ENCODE measurements at regions not wholly inside any gene's neighbourhood (a gene's known extent, or its start where the extent isn't known, plus 50 kb on each side); places are given as distances from the start of the nearest gene placed in this dataset.

DNA sequence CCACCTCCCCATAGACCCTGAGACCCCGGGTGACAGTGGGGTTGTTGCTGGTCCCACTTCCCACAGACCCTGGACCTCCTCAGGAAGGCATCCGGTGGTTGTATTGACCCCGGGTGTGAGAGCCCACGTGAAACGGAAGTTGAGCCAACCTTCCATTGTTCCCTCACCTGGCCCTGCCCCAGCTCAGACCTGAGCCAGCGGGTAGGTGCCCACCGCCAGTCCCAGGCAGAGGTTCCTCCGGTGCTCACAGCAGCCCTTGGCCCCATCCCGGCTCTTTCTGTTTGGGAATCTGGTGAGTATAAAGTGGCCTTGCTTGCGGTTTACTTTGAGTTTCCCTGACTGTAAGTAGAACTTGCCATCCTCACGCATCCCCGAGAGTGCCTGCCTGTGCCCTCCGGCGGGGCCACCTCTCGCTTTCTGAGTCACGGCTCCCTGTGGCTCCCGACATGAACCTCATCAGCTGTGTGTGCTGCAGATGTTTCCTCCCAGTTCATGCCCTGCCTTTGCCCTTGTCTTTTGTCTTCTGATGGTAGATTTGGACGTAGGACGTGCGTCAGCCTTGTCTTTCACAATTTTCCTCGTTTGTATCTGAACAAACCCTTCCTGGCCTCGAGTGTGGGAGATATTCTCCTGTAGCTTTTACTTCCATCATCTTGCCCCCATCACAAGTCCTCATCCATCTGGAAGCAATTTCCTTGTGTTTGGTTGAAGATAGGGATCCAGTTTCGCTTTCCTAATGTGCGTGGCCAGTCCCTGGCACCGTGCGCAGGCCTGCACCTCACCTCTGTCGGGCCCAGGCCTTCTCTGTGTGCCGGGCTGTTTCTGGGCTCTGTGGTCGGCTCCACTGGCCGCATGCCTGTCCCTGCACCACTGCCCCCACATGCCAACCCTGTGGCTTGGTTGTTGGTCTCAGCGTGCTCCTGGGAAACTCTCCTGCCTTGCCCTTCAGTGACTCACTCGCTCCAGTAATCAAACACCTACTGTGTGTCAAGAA, 76.0 kb downstream of the METRNL start:
- H3K4me1 ChIP-seq (ENCODE audit: insufficient read depth, low read length, severe bottlenecking) = peaks cover 8% of the 10 kb centered on the region
- H3K9me2 ChIP-seq (ENCODE audit: low read depth, low read length) = no peaks in the 10 kb centered on the region
- no peaks in the 10 kb centered on the region; the same call in 1 of the 2 replicates for H3K9me3 ChIP-seq (ENCODE audit: low read length)
- H3K36me3 ChIP-seq (ENCODE audit: insufficient read depth, low read length) = no peaks in the 10 kb centered on the region
- H3K9ac ChIP-seq (ENCODE audit: low read length) = no peak overlapping the region
- no peak overlapping the region for H2AFZ ChIP-seq (ENCODE audit: low read length)
- H4K20me1 ChIP-seq (ENCODE audit: insufficient read depth, low read length) = no peaks in the 10 kb centered on the region
- H3F3A ChIP-seq (ENCODE audit: insufficient read depth, low read length) = no peaks in the 10 kb centered on the region
- H3K27me3 ChIP-seq (ENCODE audit: insufficient read depth, low read length) = peaks cover 17% of the 10 kb centered on the region; the same call in 1 of the 2 replicates
- no peaks in the 10 kb centered on the region for H3K79me2 ChIP-seq (ENCODE audit: insufficient read depth, low read length)
- no peak overlapping the region for H3K4me2 ChIP-seq (ENCODE audit: low read length)
- no peak for TF ChIP-seq EZH2 (IDR thresholded peaks at IDR 0.05; ENCODE audit: borderline replicate concordance, low read length)
- TF ChIP-seq, protein P1, sequence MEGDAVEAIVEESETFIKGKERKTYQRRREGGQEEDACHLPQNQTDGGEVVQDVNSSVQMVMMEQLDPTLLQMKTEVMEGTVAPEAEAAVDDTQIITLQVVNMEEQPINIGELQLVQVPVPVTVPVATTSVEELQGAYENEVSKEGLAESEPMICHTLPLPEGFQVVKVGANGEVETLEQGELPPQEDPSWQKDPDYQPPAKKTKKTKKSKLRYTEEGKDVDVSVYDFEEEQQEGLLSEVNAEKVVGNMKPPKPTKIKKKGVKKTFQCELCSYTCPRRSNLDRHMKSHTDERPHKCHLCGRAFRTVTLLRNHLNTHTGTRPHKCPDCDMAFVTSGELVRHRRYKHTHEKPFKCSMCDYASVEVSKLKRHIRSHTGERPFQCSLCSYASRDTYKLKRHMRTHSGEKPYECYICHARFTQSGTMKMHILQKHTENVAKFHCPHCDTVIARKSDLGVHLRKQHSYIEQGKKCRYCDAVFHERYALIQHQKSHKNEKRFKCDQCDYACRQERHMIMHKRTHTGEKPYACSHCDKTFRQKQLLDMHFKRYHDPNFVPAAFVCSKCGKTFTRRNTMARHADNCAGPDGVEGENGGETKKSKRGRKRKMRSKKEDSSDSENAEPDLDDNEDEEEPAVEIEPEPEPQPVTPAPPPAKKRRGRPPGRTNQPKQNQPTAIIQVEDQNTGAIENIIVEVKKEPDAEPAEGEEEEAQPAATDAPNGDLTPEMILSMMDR (IDR thresholded peaks at IDR 0.05; ENCODE audit: low read length) = no peak
- H3K27ac ChIP-seq (ENCODE audit: low read depth, low read length, poor library complexity, severe bottlenecking) = no peak overlapping the region
- H3K4me3 ChIP-seq (ENCODE audit: low read depth, low read length, poor library complexity, severe bottlenecking) = no peak overlapping the region

DNA sequence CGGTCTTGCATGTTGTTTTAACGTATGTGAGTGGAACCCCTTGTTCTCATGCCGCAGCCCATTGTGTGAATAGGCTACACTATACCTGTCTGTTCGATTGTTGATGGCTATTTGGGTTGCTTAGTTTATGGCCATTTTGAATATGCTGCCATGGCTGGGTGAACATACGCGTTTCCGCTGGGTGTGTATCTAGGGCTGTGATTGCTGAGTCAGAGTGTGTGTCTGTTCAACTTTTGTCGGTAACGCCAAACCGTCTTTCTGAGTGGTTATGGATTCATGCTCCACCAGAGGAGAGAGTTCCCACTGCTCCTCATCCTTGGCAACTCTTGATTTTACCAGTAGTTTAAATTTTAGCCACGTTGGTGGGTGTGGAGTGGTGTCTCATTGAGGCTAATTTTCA, 77.0 kb downstream of the METRNL start:
- TF ChIP-seq, protein P1 (IDR thresholded peaks at IDR 0.05; ENCODE audit: low read length) = no peak
- TF ChIP-seq EZH2 (IDR thresholded peaks at IDR 0.05; ENCODE audit: borderline replicate concordance, low read length) = no peak
- H3K4me3 ChIP-seq (ENCODE audit: low read depth, low read length, poor library complexity, severe bottlenecking) = no peak overlapping the region
- H2AFZ ChIP-seq (ENCODE audit: low read length) = no peak overlapping the region

GRCh38 chr17:83159204-83160049, 80.0 kb downstream of the METRNL start:
- no peak overlapping the region for H3K4me2 ChIP-seq (ENCODE audit: low read length)
- no peak overlapping the region for H3K27ac ChIP-seq (ENCODE audit: low read depth, low read length, poor library complexity, severe bottlenecking)

More for the DNA sequence above, 77.0 kb downstream of the METRNL start:
- Histone ChIP-seq H3K9me3 (ENCODE audit: low read length) (no peaks in the 10 kb centered on the region; the same call in 1 of the 2 replicates), H3K9ac (ENCODE audit: low read length) (no peak overlapping the region), H4K20me1 (ENCODE audit: insufficient read depth, low read length) (no peaks in the 10 kb centered on the region), H3K36me3 (ENCODE audit: insufficient read depth, low read length) (no peaks in the 10 kb centered on the region), H3K9me2 (ENCODE audit: low read depth, low read length) (no peaks in the 10 kb centered on the region), H3K4me2 (ENCODE audit: low read length) (no peak overlapping the region; the same call in 1 of the 2 replicates), H3K27me3 (ENCODE audit: insufficient read depth, low read length) (peaks cover 17% of the 10 kb centered on the region; the same call in 1 of the 2 replicates), H3K4me1 (ENCODE audit: insufficient read depth, low read length, severe bottlenecking) (peaks cover 8% of the 10 kb centered on the region), H3F3A (ENCODE audit: insufficient read depth, low read length) (no peaks in the 10 kb centered on the region), H3K79me2 (ENCODE audit: insufficient read depth, low read length) (no peaks in the 10 kb centered on the region), H3K27ac (ENCODE audit: low read depth, low read length, poor library complexity, severe bottlenecking) (no peak overlapping the region)

More at GRCh38 chr17:83159204-83160049, 80.0 kb downstream of the METRNL start:
- Histone ChIP-seq H3K9me2 (ENCODE audit: low read depth, low read length) (no peaks in the 10 kb centered on the region), H3K36me3 (ENCODE audit: insufficient read depth, low read length) (no peaks in the 10 kb centered on the region), H3K79me2 (ENCODE audit: insufficient read depth, low read length) (no peaks in the 10 kb centered on the region), H3F3A (ENCODE audit: insufficient read depth, low read length) (no peaks in the 10 kb centered on the region), H3K9me3 (ENCODE audit: low read length) (no peaks in the 10 kb centered on the region; the same call in 1 of the 2 replicates), H3K9ac (ENCODE audit: low read length) (no peak overlapping the region), H3K27me3 (ENCODE audit: insufficient read depth, low read length) (0 out of 2 replicates have a peak, but pooled peaks cover 11% of the 10 kb centered on the region), H4K20me1 (ENCODE audit: insufficient read depth, low read length) (no peaks in the 10 kb centered on the region), H2AFZ (ENCODE audit: low read length) (no peak overlapping the region), H3K4me1 (ENCODE audit: insufficient read depth, low read length, severe bottlenecking) (peaks cover 8% of the 10 kb centered on the region), H3K4me3 (ENCODE audit: low read depth, low read length, poor library complexity, severe bottlenecking) (no peak overlapping the region)
- no peak for TF ChIP-seq EZH2 (IDR thresholded peaks at IDR 0.05; ENCODE audit: borderline replicate concordance, low read length)
- TF ChIP-seq, protein P1 (IDR thresholded peaks at IDR 0.05; ENCODE audit: low read length) = no peak

Data from OCI-LY1 (cell line).